ENCODE measurements at regions not wholly inside any gene's neighbourhood (a gene's known extent, or its start where the extent isn't known, plus 50 kb on each side); places are given as distances from the start of the nearest gene placed in this dataset.

GRCh38 chr12:127429551-127430285, 837.3 kb upstream of the TMEM132C start:
- no peak for DNase-seq (ENCODE audit: low read depth in 4 of 4, low spot score in 2 of 4)

DNA sequence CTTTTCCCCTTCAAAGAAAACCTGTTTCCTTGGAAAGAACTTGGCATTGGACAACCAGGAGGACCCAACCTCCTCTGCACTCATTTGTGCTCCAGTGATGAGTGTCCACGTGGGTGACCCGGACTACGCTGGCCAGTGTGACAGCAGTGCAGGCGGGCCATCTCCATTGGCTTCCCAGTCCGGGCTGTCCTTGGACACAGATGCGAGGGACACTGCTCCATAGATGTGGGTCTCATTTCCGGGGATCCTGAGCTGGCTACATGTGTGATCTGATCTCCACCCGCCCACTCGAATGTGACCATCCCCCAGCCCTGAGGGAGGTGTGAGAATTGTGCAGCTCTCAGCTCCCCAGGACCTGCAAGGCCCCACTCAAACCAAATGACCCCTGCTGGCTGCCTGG, 836.6 kb upstream of the TMEM132C start:
- DNase-seq (ENCODE audit: low read depth in 4 of 4, low spot score in 2 of 4): no peak

- no peak for DNase-seq (ENCODE audit: low read depth in 4 of 4, low spot score in 2 of 4)
These were observed 835.8 kb upstream of the TMEM132C start for GRCh38 chr12:127431177-127431576.

DNA sequence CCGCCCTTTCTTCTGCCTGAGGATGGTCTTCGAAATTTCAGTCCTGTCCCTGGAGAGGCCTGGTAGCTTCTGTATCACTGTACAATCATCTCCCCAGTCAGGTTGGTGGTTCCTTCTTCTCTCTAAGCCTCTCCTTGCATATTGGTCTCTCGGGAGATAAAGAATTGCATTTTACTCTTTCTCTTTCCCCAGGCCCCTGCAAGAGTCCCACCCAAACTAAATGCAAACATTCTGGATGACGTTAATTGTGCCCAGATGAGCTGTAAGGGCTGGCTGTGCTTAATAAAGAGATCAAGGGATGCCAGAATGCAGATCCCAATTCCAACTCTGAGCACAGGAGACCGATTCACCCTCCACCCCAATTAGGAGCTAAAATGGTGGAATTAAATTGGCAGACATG, 835.4 kb upstream of the TMEM132C start:
- no peak for DNase-seq (ENCODE audit: low read depth in 4 of 4, low spot score in 2 of 4)

DNA sequence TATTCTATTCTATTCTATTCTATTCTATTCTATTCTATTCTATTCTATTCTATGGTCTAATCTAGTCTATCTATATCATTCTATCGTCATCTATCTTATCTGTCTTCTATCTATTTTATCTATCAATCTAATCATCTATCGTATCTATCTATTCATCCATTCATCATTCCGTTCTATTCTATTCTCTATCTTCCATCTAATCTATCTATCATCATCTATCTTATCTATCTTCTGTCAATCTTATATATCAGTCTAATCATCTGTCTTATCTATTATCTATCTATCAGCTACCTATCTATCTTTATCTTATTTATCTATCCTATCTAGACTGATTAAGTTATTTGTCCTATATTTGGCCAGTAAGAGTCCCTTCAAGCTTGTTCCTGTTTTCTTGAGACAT, 831.5 kb upstream of the TMEM132C start:
- DNase-seq (ENCODE audit: low read depth in 4 of 4, low spot score in 2 of 4): no peak

GRCh38 chr12:127438512-127439244, 828.3 kb upstream of the TMEM132C start:
- no peak for DNase-seq (ENCODE audit: low read depth in 4 of 4, low spot score in 2 of 4)

DNA sequence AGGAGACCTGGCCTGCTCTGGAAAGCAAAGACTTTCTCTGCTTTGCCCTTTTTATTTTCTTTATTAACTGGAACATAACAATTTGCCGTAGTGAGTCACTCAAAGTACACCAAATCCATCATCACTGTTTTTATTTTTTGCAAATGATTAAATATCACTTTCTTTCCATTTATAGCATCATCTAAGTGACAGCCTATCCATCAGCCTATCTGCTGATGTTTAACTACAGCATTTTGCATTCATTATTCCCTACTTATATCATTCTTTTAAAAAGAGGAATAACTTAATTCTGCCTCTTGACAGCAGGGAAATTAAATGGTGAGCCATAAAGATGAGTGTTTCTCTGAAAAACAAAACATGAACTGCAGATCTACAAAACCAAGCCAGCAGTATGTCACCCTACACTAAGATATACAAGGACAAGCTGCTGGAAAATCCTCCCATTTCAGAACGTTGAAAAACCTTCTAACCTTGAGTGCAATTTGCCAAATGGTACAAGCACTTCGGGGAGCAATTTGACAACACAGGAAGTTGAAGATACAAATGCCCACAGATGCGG, 821.3 kb upstream of the TMEM132C start:
- DNase-seq (ENCODE audit: low read depth in 4 of 4, low spot score in 2 of 4): no peak

DNA sequence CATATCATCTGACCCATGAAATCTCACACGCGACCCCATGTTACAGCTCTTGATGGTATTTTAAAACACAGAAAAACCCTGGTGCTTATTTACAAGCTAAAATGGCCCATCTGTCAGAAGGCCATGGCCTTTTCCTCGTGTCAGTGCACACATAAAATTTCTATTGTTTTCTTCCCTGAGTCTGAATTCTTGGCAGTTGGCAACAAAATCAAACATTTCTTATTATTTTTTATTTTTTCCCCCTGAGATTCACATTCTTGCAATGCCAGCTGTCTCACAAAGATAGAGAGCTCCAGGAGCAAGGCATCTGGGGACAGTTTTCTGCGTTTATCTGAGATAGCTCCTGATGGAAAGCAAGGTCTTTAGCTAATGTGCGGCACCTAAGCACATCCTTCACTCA, 818.1 kb upstream of the TMEM132C start:
- DNase-seq (ENCODE audit: low read depth in 4 of 4, low spot score in 2 of 4): no peak

DNA sequence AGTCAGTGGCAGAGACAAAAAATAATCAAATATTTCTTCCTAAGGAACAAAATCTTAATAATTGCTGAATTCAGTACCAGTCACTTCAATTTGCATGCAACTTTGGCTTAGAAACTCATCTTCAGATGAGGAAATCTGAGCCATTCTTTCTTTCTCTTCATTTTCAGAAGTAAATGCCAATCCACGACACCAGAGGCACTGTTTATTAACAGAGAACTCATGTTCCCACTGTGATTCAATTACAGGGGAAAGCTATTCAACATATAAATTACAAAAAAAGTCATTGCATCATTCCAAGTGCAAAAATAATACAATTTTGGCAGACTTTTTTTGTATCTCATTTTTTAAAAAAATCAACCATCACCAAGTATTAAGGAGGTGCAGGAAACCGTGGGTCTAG, 816.1 kb upstream of the TMEM132C start:
- DNase-seq (ENCODE audit: low read depth in 4 of 4, low spot score in 2 of 4): no peak

DNA sequence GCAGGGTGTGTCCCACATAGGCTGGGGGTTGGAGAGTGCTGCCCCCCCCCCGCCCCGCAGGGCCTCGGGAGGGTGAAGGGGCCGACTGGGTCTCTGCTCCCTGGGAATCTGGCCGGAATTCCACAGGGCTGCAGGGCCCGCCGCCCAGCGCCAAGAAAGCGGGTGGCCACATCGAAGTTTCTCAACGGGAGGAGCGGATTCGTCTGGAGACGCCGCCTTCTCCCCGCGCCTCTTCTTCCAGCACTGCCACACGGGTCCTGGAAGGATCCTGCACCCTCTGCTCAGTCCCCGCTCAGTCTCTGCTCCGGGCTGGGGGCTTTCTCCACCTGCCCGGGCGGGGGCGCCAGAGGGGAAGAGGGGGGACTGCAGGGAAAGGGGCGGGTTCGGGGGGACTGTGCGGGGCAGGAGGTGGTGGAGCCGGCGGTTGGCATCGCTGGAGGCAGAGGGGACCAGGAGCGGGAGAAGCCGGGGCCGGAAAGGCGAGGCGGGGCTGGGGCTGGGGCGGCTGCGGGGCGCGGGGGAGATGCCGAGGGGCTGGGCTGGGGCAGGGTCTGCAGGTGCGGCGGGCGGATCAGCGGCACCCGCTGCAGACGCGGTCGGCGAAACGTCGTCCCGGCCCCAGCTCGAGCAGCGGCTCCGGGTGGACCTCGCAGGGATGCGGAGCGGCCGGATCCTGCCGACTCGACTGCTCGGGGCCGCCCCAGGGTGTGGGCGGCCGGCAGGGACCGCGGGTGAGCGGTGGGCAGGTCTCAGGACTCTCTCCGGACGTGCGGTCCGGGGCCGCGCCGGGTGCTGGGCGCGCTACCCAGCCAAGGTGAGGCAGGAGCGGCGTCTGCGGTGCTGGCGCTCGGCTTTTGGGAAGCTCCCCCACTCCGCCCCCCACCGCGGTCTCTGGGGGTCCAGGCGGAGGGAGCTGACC, 811.4 kb upstream of the TMEM132C start:
- DNase-seq (ENCODE audit: low read depth in 4 of 4, low spot score in 2 of 4): no peak

DNA sequence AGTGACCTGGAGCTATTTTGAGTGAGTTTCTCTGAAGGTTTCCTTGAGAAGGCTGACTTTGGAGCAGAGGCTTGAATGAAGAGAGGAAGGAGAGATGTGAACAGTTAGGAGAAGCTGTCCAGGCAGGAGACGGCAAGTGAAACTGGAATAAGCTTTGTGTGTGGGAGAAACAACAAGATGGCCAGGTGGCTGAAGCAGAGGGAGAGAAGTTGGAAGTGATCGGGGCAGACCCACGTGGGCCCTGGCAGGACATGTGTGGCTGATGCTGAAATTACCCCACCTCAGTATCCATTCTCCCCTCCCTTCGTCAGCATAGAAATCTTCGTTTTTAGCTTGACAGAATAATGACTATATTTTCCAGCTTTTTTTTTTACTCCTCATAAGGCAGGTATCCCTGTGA, 809.2 kb upstream of the TMEM132C start:
- DNase-seq (ENCODE audit: low read depth in 4 of 4, low spot score in 2 of 4): no peak

- no peak for DNase-seq (ENCODE audit: low read depth in 4 of 4, low spot score in 2 of 4)
These were observed 807.8 kb upstream of the TMEM132C start for GRCh38 chr12:127459166-127459565.

- DNase-seq (ENCODE audit: low read depth in 4 of 4, low spot score in 2 of 4): no peak
These were observed 807.3 kb upstream of the TMEM132C start for GRCh38 chr12:127459687-127460086.

- no peak for DNase-seq (ENCODE audit: low read depth in 4 of 4, low spot score in 2 of 4)
These were observed 803.7 kb upstream of the TMEM132C start for GRCh38 chr12:127463237-127463636.

GRCh38 chr12:127469331-127469730, 797.6 kb upstream of the TMEM132C start:
- DNase-seq (ENCODE audit: low read depth in 4 of 4, low spot score in 2 of 4): no peak

DNA sequence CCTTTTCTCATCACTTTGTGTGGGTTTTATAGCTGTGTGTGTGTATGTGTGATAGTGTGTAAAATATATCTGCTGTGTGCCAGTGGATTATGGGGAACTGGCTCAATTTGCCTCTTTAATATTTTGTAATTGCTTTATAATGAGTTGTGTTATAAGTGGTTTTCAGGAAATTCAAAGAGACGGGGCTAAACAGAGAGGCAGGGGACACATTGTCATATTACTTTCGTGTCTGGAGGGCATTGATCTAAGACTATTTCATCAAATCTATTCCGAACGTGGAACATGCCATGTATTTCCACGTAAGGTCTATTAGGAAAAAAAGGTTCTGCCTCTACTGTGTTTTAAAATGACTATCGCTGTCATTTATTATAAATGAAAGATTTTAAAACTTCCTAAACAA, 793.2 kb upstream of the TMEM132C start:
- DNase-seq (ENCODE audit: low read depth in 4 of 4, low spot score in 2 of 4): no peak

- no peak for DNase-seq (ENCODE audit: low read depth in 4 of 4, low spot score in 2 of 4)
These were observed 787.7 kb upstream of the TMEM132C start for GRCh38 chr12:127479256-127479655.

- DNase-seq (ENCODE audit: low read depth in 4 of 4, low spot score in 2 of 4): no peak
These were observed 786.1 kb upstream of the TMEM132C start for GRCh38 chr12:127480775-127481314.

GRCh38 chr12:127482950-127483349, 784.0 kb upstream of the TMEM132C start:
- DNase-seq (ENCODE audit: low read depth in 4 of 4, low spot score in 2 of 4): no peak

- DNase-seq (ENCODE audit: low read depth in 4 of 4, low spot score in 2 of 4): no peak
These were observed 781.4 kb upstream of the TMEM132C start for GRCh38 chr12:127485528-127485927.

DNA sequence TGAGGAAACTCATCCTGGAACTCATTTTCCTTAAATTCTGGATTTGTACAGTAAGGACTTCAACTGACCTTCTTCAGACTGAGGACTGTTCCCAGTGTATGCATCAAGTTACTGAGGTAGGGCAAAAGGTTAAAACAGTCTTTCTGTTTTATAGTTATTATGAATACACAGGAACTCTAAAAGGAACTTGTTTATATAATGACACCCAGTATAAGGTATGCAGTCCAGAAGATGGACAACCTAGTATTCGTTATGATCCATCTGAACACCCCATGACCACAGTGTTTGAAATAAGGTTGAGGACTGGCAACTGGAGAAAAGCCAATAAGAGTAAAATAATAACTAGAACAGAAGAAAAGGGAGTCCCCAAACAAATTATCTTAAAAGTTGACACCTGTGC, 779.9 kb upstream of the TMEM132C start:
- DNase-seq (ENCODE audit: low read depth in 4 of 4, low spot score in 2 of 4): no peak

Measured in left renal cortex interstitium (tissue), 4 donors.